Nephron (organoid): ENCODE measurements at regions not wholly inside any gene's neighbourhood (a gene's known extent, or its start where the extent isn't known, plus 50 kb on each side); places are given as distances from the start of the nearest gene placed in this dataset.

Source experiments
- H3K27ac Mint-ChIP-seq, 3 experiments: 2 replicates each; pipeline ENCODE4 v1.8.0; 2020; ENCODE audit warnings: mixed read lengths in 3 of 3, mild to moderate bottlenecking in 2 of 3, moderate library complexity in 1 of 3
- H3K27me3 Mint-ChIP-seq: 2 replicates; pipeline ENCODE4 v1.8.0; 2021; ENCODE audit warnings: low read depth, mild to moderate bottlenecking, moderate library complexity, mixed read lengths
- H3K36me3 Mint-ChIP-seq: 2 replicates; pipeline ENCODE4 v1.8.0; 2020; ENCODE audit warnings: low read depth, mixed read lengths
- H3K4me1 Mint-ChIP-seq: 2 replicates; pipeline ENCODE4 v1.8.0; 2020; ENCODE audit warnings: mixed read lengths
- H3K4me3 Mint-ChIP-seq, 3 experiments: 2 replicates each; pipeline ENCODE4 v1.8.0; 2020; ENCODE audit warnings: mild to moderate bottlenecking in 3 of 3, mixed read lengths in 3 of 3, moderate library complexity in 2 of 3
- H3K9me3 Mint-ChIP-seq: 2 replicates; pipeline ENCODE4 v1.8.0; 2020; ENCODE audit warnings: mixed read lengths
- CTCF ChIP-seq, 3 experiments: fragments of 200-600 bp; sonication (generic); IDR thresholded peaks; one replicate each; pipeline ENCODE4 v1.5.0; 2021; ENCODE audit warnings: antibody characterized with exemption in 3 of 3; ENCODE audit not compliant: unreplicated experiment in 3 of 3

- Mint-ChIP-seq H3K27me3 (peaks cover 13% of the 10 kb centered on the region), H3K9me3 (peaks cover 3% of the 10 kb centered on the region), H3K4me1 (no peaks in the 10 kb centered on the region), H3K27ac (no peak overlapping the region), H3K36me3 (no peaks in the 10 kb centered on the region), H3K4me3 (no peak overlapping the region)
- TF ChIP-seq CTCF (IDR thresholded peaks at IDR 0.05; ENCODE audit: unreplicated experiment in 3 of 3) = no peak
Measured at GRCh38 chr10:104587751-104588150, 53.3 kb upstream of the SORCS3 start.

- no peaks in the 10 kb centered on the region for H3K4me1 Mint-ChIP-seq
- H3K4me3 Mint-ChIP-seq = no peak overlapping the region
- H3K9me3 Mint-ChIP-seq = no peaks in the 10 kb centered on the region
- TF ChIP-seq CTCF (IDR thresholded peaks at IDR 0.05; ENCODE audit: unreplicated experiment in 3 of 3) = no peak
- H3K27ac Mint-ChIP-seq = no peak overlapping the region
- peaks cover 11% of the 10 kb centered on the region for H3K27me3 Mint-ChIP-seq
- H3K36me3 Mint-ChIP-seq = no peaks in the 10 kb centered on the region
Measured at GRCh38 chr10:104589431-104589830, 51.7 kb upstream of the SORCS3 start.

- Mint-ChIP-seq H3K36me3 (no peaks in the 10 kb centered on the region), H3K27me3 (peaks cover 14% of the 10 kb centered on the region), H3K27ac (no peak overlapping the region), H3K9me3 (no peaks in the 10 kb centered on the region), H3K4me1 (no peaks in the 10 kb centered on the region), H3K4me3 (no peak overlapping the region)
- TF ChIP-seq CTCF (IDR thresholded peaks at IDR 0.05; ENCODE audit: unreplicated experiment in 3 of 3) = no peak
Measured at GRCh38 chr10:104589871-104590270, 51.2 kb upstream of the SORCS3 start.
